ENCODE measurements at regions not wholly inside any gene's neighbourhood (a gene's known extent, or its start where the extent isn't known, plus 50 kb on each side); places are given as distances from the start of the nearest gene placed in this dataset.

DNA sequence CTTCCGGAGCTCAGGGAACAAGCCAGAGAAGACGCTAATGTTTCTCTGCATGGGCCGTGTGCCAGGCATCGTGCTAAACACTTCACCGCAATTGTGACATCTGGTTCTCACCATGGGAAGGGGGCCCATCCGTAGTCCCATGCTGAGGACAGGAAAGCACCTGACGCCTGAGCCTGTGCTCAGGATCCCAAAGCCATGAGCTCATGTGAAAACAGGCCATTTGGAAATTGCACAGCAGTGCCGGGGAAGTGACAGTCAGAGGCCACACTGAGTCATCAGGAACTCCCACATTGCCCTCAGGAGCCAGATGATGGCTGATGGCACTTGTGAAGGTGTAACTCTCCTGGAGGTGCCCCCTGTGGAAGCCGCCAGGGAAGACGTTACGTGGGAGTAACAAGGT is 141.0 kb downstream of the INHBB start (continued):
- TF ChIP-seq, protein P1, sequence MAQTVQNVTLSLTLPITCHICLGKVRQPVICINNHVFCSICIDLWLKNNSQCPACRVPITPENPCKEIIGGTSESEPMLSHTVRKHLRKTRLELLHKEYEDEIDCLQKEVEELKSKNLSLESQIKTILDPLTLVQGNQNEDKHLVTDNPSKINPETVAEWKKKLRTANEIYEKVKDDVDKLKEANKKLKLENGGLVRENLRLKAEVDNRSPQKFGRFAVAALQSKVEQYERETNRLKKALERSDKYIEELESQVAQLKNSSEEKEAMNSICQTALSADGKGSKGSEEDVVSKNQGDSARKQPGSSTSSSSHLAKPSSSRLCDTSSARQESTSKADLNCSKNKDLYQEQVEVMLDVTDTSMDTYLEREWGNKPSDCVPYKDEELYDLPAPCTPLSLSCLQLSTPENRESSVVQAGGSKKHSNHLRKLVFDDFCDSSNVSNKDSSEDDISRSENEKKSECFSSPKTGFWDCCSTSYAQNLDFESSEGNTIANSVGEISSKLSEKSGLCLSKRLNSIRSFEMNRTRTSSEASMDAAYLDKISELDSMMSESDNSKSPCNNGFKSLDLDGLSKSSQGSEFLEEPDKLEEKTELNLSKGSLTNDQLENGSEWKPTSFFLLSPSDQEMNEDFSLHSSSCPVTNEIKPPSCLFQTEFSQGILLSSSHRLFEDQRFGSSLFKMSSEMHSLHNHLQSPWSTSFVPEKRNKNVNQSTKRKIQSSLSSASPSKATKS (CRISPR knock-in tag; IDR thresholded peaks at IDR 0.05), result no peak
- TF ChIP-seq KDM5A (IDR thresholded peaks at IDR 0.05; ENCODE audit: borderline replicate concordance, low read length) (no peak), ZSCAN30 (CRISPR knock-in tag; IDR thresholded peaks at IDR 0.05) (no peak), TGIF2 (CRISPR knock-in tag; IDR thresholded peaks at IDR 0.05) (0 out of 2 replicates have a peak, but pooled peaks have one; percentile 32), TEAD3 (CRISPR knock-in tag; optimal IDR thresholded peaks at IDR 0.05; ENCODE audit: borderline replicate concordance) (peak; percentile 46), MED8 (CRISPR knock-in tag; IDR thresholded peaks at IDR 0.05; ENCODE audit: insufficient replicate concordance) (no peak), SALL1 (CRISPR knock-in tag; IDR thresholded peaks at IDR 0.05) (peak; percentile 36; the same call in 1 of the 2 replicates), KDM5B (CRISPR knock-in tag; IDR thresholded peaks at IDR 0.05; ENCODE audit: borderline replicate concordance) (no peak), TBL1XR1 (IDR thresholded peaks at IDR 0.05; ENCODE audit: borderline replicate concordance, low read length, partially characterized antibody) (no peak), HOXD1 (CRISPR knock-in tag; IDR thresholded peaks at IDR 0.05) (no peak)
- TF ChIP-seq, protein P2, sequence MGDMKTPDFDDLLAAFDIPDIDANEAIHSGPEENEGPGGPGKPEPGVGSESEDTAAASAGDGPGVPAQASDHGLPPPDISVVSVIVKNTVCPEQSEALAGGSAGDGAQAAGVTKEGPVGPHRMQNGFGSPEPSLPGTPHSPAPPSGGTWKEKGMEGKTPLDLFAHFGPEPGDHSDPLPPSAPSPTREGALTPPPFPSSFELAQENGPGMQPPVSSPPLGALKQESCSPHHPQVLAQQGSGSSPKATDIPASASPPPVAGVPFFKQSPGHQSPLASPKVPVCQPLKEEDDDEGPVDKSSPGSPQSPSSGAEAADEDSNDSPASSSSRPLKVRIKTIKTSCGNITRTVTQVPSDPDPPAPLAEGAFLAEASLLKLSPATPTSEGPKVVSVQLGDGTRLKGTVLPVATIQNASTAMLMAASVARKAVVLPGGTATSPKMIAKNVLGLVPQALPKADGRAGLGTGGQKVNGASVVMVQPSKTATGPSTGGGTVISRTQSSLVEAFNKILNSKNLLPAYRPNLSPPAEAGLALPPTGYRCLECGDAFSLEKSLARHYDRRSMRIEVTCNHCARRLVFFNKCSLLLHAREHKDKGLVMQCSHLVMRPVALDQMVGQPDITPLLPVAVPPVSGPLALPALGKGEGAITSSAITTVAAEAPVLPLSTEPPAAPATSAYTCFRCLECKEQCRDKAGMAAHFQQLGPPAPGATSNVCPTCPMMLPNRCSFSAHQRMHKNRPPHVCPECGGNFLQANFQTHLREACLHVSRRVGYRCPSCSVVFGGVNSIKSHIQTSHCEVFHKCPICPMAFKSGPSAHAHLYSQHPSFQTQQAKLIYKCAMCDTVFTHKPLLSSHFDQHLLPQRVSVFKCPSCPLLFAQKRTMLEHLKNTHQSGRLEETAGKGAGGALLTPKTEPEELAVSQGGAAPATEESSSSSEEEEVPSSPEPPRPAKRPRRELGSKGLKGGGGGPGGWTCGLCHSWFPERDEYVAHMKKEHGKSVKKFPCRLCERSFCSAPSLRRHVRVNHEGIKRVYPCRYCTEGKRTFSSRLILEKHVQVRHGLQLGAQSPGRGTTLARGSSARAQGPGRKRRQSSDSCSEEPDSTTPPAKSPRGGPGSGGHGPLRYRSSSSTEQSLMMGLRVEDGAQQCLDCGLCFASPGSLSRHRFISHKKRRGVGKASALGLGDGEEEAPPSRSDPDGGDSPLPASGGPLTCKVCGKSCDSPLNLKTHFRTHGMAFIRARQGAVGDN (CRISPR knock-in tag; IDR thresholded peaks at IDR 0.05), result peak; percentile 38
- TF ChIP-seq, protein P3, sequence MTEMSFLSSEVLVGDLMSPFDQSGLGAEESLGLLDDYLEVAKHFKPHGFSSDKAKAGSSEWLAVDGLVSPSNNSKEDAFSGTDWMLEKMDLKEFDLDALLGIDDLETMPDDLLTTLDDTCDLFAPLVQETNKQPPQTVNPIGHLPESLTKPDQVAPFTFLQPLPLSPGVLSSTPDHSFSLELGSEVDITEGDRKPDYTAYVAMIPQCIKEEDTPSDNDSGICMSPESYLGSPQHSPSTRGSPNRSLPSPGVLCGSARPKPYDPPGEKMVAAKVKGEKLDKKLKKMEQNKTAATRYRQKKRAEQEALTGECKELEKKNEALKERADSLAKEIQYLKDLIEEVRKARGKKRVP (CRISPR knock-in tag; IDR thresholded peaks at IDR 0.05), result no peak
- TF ChIP-seq, protein P4, sequence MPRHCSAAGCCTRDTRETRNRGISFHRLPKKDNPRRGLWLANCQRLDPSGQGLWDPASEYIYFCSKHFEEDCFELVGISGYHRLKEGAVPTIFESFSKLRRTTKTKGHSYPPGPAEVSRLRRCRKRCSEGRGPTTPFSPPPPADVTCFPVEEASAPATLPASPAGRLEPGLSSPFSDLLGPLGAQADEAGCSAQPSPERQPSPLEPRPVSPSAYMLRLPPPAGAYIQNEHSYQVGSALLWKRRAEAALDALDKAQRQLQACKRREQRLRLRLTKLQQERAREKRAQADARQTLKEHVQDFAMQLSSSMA (CRISPR knock-in tag; IDR thresholded peaks at IDR 0.05), result no peak
